Trophoblast cell (in vitro differentiated cells and primary cell): ENCODE measurements at regions not wholly inside any gene's neighbourhood (a gene's known extent, or its start where the extent isn't known, plus 50 kb on each side); places are given as distances from the start of the nearest gene placed in this dataset.

ENCODE experiments used
- DNase-seq, 2 donors: peaks; one replicate each; pipeline ENCODE4 v3.0.0-alpha.2; 2016
- H2AFZ ChIP-seq: 2 replicates; pipeline ENCODE4 v1.6.1; 2013; ENCODE audit warnings: low read length, moderate library complexity, mild to moderate bottlenecking; ENCODE audit not compliant: insufficient read depth, poor library complexity
- H2AK5ac ChIP-seq: 2 replicates; pipeline ENCODE4 v1.6.1; 2013; ENCODE audit warnings: mild to moderate bottlenecking, low read length
- H2BK120ac ChIP-seq: 2 replicates; pipeline ENCODE4 v1.6.1; 2013; ENCODE audit warnings: low read length, mild to moderate bottlenecking, moderate library complexity; ENCODE audit not compliant: insufficient read depth, poor library complexity
- H2BK12ac ChIP-seq: 2 replicates; pipeline ENCODE4 v1.6.1; 2013; ENCODE audit warnings: mild to moderate bottlenecking, low read length, moderate library complexity
- H2BK5ac ChIP-seq: 2 replicates; pipeline ENCODE4 v1.6.1; 2013; ENCODE audit warnings: low read length, low read depth, moderate library complexity, mild to moderate bottlenecking; ENCODE audit not compliant: poor library complexity
- H3K14ac ChIP-seq: 2 replicates; pipeline ENCODE4 v1.6.1; 2013; ENCODE audit warnings: mild to moderate bottlenecking, low read length
- H3K18ac ChIP-seq: 2 replicates; pipeline ENCODE4 v1.6.1; 2013; ENCODE audit warnings: mild to moderate bottlenecking, low read length
- H3K23ac ChIP-seq: 2 replicates; pipeline ENCODE4 v1.6.1; 2013; ENCODE audit warnings: low read length
- H3K27ac ChIP-seq: 2 replicates; pipeline ENCODE4 v1.5.1; 2013; ENCODE audit warnings: low read depth, mild to moderate bottlenecking, inconsistent platforms, low read length, moderate library complexity
- H3K27me3 ChIP-seq: 2 replicates; pipeline ENCODE4 v1.6.1; 2013; ENCODE audit warnings: inconsistent platforms, mild to moderate bottlenecking, low read length, moderate library complexity; ENCODE audit not compliant: insufficient read depth
- H3K36me3 ChIP-seq, 2 experiments: 1 replicate in 1 of 2; 2 replicates in 1 of 2; pipeline ENCODE4 v1.6.1; 2013; ENCODE audit warnings: low read length in 2 of 2, mild to moderate bottlenecking in 2 of 2, moderate library complexity in 1 of 2; ENCODE audit not compliant: insufficient read depth in 2 of 2, control insufficient read depth in 1 of 2
- H3K4ac ChIP-seq: 2 replicates; pipeline ENCODE4 v1.6.1; 2013; ENCODE audit warnings: low read depth, mild to moderate bottlenecking, low read length, moderate library complexity
- H3K4me1 ChIP-seq, 2 experiments: 1 replicate in 1 of 2; 2 replicates in 1 of 2; pipeline ENCODE4 v1.6.1; 2013; ENCODE audit warnings: low read length in 2 of 2, mild to moderate bottlenecking in 2 of 2, moderate library complexity in 1 of 2; ENCODE audit not compliant: insufficient read depth in 2 of 2, control insufficient read depth in 1 of 2
- H3K4me2 ChIP-seq: 2 replicates; pipeline ENCODE4 v1.6.1; 2013; ENCODE audit warnings: inconsistent platforms, mild to moderate bottlenecking, low read length, moderate library complexity
- H3K4me3 ChIP-seq: 2 replicates; pipeline ENCODE4 v1.5.1; 2013; ENCODE audit warnings: mild to moderate bottlenecking, low read depth, low read length, inconsistent platforms
- H3K79me1 ChIP-seq: one replicate; pipeline ENCODE4 v1.6.1; 2013; ENCODE audit warnings: low read length
- H3K79me2 ChIP-seq: 2 replicates; pipeline ENCODE4 v1.6.1; 2013; ENCODE audit warnings: low read length, mild to moderate bottlenecking; ENCODE audit not compliant: control insufficient read depth, insufficient read depth, poor library complexity
- H3K9ac ChIP-seq: 2 replicates; pipeline ENCODE4 v1.6.1; 2013; ENCODE audit warnings: mild to moderate bottlenecking, low read length
- H3K9me3 ChIP-seq: 2 replicates; pipeline ENCODE4 v1.6.1; 2013; ENCODE audit warnings: low read depth, mild to moderate bottlenecking, control low read depth, inconsistent platforms, low read length; ENCODE audit not compliant: insufficient read depth
- H4K12ac ChIP-seq: 2 replicates; pipeline ENCODE4 v1.6.1; 2013; ENCODE audit warnings: low read depth, mild to moderate bottlenecking, low read length, moderate library complexity
- H4K8ac ChIP-seq: 2 replicates; pipeline ENCODE4 v1.6.1; 2013; ENCODE audit warnings: low read depth, mild to moderate bottlenecking, low read length, moderate library complexity
- H4K91ac ChIP-seq: one replicate; pipeline ENCODE4 v1.6.1; 2013; ENCODE audit warnings: low read depth, mild to moderate bottlenecking, low read length, moderate library complexity
- WGBS: extraction: QIAGEN DNeasy Blood & Tissue Kit; methylation state at CpG from one replicate; pipeline ENCODE4 v1.1.7; 2013; ENCODE audit warnings: missing lambda C conversion rate; ENCODE audit not compliant: insufficient read length, insufficient coverage; ENCODE audit errors: extremely low coverage; 5-methylcytosine and 5-hydroxymethylcytosine counted together

DNA sequence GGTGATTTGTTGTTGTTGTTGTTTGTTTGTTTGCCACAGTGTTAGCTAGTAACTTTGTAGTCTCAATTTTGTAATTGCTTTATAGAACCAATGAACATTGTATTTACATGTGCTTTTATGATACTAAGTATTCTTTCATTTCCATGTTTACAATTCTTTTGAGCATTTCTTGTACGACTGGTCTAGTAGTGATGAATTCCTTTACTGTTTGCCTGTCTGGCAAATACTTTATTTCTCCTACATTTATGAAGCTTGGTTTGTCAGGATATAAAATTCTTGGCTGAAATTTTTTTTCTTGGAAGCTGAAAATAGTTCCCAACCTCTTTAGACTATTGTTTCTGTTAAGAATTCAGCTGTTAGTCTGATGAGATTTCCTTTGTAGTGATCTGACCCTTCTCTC is 55.6 kb upstream of the SNCAIP start:
- H2BK120ac ChIP-seq = no peak overlapping the region
- no peak overlapping the region for H4K12ac ChIP-seq
- no peak overlapping the region for H2AK5ac ChIP-seq
- no peak overlapping the region for H2BK5ac ChIP-seq
- H3K9me3 ChIP-seq = peaks cover 3% of the 10 kb centered on the region
- no peak overlapping the region for H3K23ac ChIP-seq
- H3K9ac ChIP-seq = no peak overlapping the region
- H3K36me3 ChIP-seq = peaks cover 0 to 2% of the 10 kb centered on the region in 2 experiments
- H3K27me3 ChIP-seq = no peaks in the 10 kb centered on the region
- H3K18ac ChIP-seq = no peak overlapping the region
- H4K8ac ChIP-seq = no peak overlapping the region
- H3K14ac ChIP-seq = no peak overlapping the region
- no peaks in the 10 kb centered on the region for H3K79me2 ChIP-seq
- WGBS = no CpG with 5 or more reads among the region's 1 CpG
- H3K27ac ChIP-seq = no peak overlapping the region
- H2BK12ac ChIP-seq = no peak overlapping the region
- no peak overlapping the region for H3K4me3 ChIP-seq
- H3K79me1 ChIP-seq = no peaks in the 10 kb centered on the region
- no peak overlapping the region for H4K91ac ChIP-seq
- H3K4me1 ChIP-seq = peaks cover 4 to 7% of the 10 kb centered on the region in 2 experiments
- H3K4ac ChIP-seq = no peak overlapping the region
- H2AFZ ChIP-seq = no peak overlapping the region
- no peak for DNase-seq
- H3K4me2 ChIP-seq = no peak overlapping the region

DNA sequence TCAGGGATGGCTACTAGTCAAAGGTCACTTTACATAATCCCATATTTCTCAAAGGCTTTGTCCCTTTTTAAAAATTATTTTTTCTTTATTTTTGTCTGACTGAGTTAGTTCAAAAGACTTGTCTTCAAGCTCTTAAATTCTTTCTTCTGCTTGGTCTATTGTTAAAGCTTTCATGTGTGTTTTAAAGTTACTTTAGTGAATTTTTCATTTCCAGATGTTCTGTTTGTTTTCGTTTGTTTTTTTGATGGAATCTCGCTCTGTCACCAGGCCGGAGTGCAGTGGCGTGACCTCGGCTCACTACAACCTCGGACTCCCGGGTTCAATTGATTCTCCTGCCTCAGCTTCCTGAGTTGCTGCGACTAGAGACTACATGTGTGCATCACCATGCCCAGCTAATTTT is 55.0 kb upstream of the SNCAIP start:
- H3K9ac ChIP-seq = no peak overlapping the region
- no peaks in the 10 kb centered on the region for H3K79me2 ChIP-seq
- no peak overlapping the region for H4K91ac ChIP-seq
- no peak overlapping the region for H3K18ac ChIP-seq
- H3K4me2 ChIP-seq = no peak overlapping the region
- H3K4me1 ChIP-seq = peaks cover 4 to 7% of the 10 kb centered on the region in 2 experiments
- H3K27ac ChIP-seq = no peak overlapping the region
- no peak overlapping the region for H2BK12ac ChIP-seq
- H4K12ac ChIP-seq = no peak overlapping the region
- H3K9me3 ChIP-seq = peaks cover 3% of the 10 kb centered on the region
- no peak overlapping the region for H2AK5ac ChIP-seq
- DNase-seq = no peak
- no peak overlapping the region for H3K4ac ChIP-seq
- H3K27me3 ChIP-seq = no peaks in the 10 kb centered on the region
- no peak overlapping the region for H2BK5ac ChIP-seq
- H2AFZ ChIP-seq = no peak overlapping the region
- H4K8ac ChIP-seq = no peak overlapping the region
- H3K23ac ChIP-seq = no peak overlapping the region
- no peak overlapping the region for H3K4me3 ChIP-seq
- no peak overlapping the region for H3K14ac ChIP-seq
- WGBS = no CpG with 5 or more reads among the region's 8 CpGs
- H2BK120ac ChIP-seq = no peak overlapping the region
- H3K79me1 ChIP-seq = no peaks in the 10 kb centered on the region
- H3K36me3 ChIP-seq = peaks cover 0 to 2% of the 10 kb centered on the region in 2 experiments

DNA sequence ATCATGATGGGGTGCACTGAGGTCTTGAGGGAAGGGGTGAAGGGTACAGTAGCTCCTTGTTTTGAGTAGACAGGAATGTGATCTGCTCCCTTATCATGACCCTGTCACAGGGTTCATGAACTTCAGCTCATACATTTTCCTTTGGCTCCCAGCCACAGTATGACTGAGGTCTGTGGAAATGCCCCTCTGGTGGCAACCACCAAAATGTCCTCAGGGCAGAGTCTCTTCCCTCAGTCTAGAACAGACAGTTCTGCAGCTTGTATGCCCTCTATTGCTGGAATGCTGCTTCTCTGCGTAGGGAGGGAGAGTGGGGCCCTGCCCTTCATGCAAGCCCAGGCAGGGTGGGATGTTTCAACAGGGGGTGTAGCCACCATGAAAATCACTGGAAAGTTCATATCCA is 53.8 kb upstream of the SNCAIP start:
- Histone ChIP-seq H3K79me2 (no peaks in the 10 kb centered on the region), H3K4ac (no peak overlapping the region), H3K4me3 (no peak overlapping the region), H3K27me3 (no peaks in the 10 kb centered on the region), H3K9ac (no peak overlapping the region), H2BK120ac (no peak overlapping the region), H3K27ac (no peak overlapping the region), H3K36me3 (peaks cover 0 to 2% of the 10 kb centered on the region in 2 experiments), H2BK12ac (no peak overlapping the region), H3K4me1 (peaks cover 4 to 7% of the 10 kb centered on the region in 2 experiments), H4K8ac (no peak overlapping the region), H4K12ac (no peak overlapping the region), H3K79me1 (no peaks in the 10 kb centered on the region), H4K91ac (no peak overlapping the region), H3K23ac (no peak overlapping the region), H2AFZ (no peak overlapping the region), H2BK5ac (no peak overlapping the region), H3K18ac (no peak overlapping the region), H2AK5ac (no peak overlapping the region), H3K9me3 (peaks cover 3% of the 10 kb centered on the region), H3K14ac (no peak overlapping the region), H3K4me2 (no peak overlapping the region)
- WGBS = no CpG with 5 or more reads among the region's 1 CpG
- DNase-seq = no peak

DNA sequence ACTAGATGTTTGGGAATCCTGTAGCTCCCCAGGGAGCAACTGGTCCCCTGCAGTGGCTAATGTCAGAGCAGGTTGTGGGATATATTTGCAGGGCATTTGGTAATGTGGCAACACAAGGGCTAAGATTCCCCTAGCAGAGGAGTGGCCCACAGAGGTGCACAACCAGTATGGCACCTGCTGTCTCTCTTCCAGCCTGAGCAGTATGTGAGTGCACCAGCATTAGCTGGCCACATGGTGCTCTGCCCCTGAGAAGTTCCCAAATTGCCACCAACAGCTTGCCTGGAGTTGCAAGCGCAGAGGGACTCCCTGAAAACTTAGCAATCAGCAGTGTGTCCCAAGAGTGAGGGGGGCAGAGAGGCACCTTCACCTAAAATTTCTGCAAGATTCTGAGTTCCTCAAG is 53.2 kb upstream of the SNCAIP start:
- no peak overlapping the region for H4K8ac ChIP-seq
- no peak overlapping the region for H3K18ac ChIP-seq
- no peak overlapping the region for H4K12ac ChIP-seq
- H2BK120ac ChIP-seq = no peak overlapping the region
- H3K27me3 ChIP-seq = no peaks in the 10 kb centered on the region
- H2AK5ac ChIP-seq = no peak overlapping the region
- H3K9me3 ChIP-seq = peaks cover 3% of the 10 kb centered on the region
- H2BK5ac ChIP-seq = no peak overlapping the region
- H3K4me1 ChIP-seq = peaks cover 4 to 7% of the 10 kb centered on the region in 2 experiments
- no peak overlapping the region for H2BK12ac ChIP-seq
- H3K27ac ChIP-seq = no peak overlapping the region
- H4K91ac ChIP-seq = no peak overlapping the region
- peaks cover 0 to 2% of the 10 kb centered on the region in 2 experiments for H3K36me3 ChIP-seq
- H2AFZ ChIP-seq = no peak overlapping the region
- no peak overlapping the region for H3K4me2 ChIP-seq
- no peak for DNase-seq
- no peak overlapping the region for H3K9ac ChIP-seq
- no peaks in the 10 kb centered on the region for H3K79me2 ChIP-seq
- no peaks in the 10 kb centered on the region for H3K79me1 ChIP-seq
- no peak overlapping the region for H3K4me3 ChIP-seq
- no CpG with 5 or more reads among the region's 1 CpG for WGBS
- no peak overlapping the region for H3K4ac ChIP-seq
- H3K14ac ChIP-seq = no peak overlapping the region
- H3K23ac ChIP-seq = no peak overlapping the region
